Ramos (cell line): ENCODE measurements at regions not wholly inside any gene's neighbourhood (a gene's known extent, or its start where the extent isn't known, plus 50 kb on each side); places are given as distances from the start of the nearest gene placed in this dataset.
"Not testable (repeated sequence)": the region's sequence is repeated elsewhere in the genome, so short reads cannot be mapped to it uniquely, and the experiment has no call there.

Experiments
- in situ Hi-C: fragments of 300-500 bp; cut with MboI; formaldehyde crosslinking; loops from one replicate; pipeline ENCODE4 v1.14.3; 2022; ENCODE audit warnings: low sequenced_read_pairs; ENCODE audit not compliant: unreplicated experiment

DNA sequence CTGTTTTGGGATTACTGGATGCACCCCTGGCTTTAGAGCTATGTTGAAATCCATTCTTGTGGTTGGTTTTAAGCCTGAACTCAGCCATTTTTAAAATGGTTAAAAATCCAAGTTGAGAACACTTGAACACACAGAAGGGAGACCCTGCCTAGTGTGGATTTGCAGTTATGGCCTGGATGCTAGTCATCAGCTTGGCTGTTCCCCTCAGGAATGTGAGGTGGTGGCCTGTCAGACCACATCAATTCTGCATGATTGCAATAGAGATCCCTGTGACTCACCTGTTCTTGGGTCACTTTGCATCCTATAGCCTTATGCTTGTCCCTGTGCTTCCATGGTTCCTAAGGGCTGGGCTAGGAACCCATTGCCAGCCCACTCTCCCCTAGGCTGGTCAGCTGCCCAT is 454.1 kb downstream of the ATP23 start:
- in situ Hi-C loops, result no loop called here

DNA sequence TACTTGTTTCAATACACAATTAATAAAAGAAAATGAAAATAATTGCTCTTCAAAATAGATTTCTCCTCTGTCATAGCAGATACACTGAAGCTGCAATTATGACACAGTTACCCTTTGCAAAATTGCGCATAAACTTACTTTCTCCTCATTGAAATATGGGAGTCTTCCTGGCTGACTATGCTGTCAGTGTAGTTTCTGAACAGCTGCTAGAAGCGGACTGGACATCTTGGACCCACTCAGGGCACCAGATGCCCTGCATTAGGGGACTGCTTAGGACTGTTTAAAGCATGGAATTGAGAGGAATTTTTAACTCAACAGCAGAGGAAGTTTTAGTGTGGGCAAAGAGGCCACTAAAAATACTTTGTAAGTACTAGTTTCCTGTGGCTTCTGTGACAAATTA is 454.9 kb downstream of the ATP23 start:
- in situ Hi-C loops, result no loop called here

DNA sequence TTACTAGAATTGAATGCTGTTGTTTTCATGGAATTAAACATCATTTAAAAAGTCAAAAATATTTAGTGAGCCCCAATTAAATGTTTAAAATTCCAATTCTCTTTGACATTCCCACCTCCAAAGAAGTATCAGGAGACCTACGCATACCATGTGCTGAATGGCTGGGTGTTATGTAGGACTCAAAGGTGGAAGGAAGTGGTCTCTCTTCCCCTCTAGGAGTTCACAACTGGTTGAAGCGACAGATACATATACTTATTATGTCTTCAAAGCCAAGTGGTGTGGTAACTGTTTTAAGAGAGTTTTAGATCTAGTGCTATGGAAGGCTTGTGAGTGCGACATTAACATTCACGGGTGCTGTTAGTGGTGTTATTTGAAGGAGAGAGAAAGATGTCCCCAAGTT is 464.0 kb downstream of the ATP23 start:
- in situ Hi-C loops, result no loop called here

DNA sequence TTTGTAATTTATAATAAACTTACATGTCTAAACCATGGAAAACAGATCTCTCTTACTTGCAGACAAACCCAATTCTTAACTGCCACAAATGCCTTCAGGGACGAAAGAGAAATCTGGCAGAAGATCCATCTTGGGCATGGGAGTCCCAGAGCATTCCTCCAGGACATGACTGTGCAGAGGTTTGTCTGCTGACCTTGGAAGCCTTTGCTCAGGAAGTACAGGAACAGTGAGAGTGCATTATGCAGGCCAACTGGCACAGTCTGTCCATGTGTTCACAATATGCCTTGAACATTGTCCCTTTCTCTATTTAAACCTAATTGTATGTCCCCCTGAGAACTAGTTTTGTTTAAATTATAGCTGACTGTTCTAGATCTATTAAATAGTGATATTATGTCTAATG is 467.1 kb downstream of the ATP23 start:
- in situ Hi-C loops, result no loop called here

DNA sequence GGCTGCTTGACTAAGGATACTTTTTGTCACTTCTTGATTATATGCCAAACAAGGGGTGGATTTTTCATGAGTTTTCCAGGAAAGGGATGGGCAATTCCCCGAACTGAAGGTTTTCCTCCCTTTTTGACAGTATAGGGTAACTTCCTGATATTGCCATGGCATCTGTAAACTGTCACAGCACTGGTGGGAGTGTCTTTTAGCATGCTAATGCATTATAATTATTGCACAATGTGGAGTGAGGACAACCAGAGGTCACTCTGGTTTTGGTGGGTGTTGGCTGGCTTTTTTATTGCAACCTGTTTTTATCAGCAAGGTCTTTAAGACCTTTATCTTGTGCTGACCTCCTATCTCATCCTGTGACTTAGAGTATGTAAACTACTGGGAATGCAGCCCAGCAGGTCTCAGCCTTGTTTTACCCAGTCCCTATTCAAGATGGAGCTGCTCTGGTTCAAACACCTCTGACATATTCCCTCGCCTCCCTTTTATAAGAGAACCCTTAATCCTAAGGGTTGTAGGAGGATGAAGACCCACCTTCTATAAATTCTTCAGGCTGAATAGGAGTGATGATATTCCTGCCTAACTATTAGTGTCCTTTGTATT is 471.2 kb downstream of the ATP23 start:
- in situ Hi-C loops, result no loop called here

DNA sequence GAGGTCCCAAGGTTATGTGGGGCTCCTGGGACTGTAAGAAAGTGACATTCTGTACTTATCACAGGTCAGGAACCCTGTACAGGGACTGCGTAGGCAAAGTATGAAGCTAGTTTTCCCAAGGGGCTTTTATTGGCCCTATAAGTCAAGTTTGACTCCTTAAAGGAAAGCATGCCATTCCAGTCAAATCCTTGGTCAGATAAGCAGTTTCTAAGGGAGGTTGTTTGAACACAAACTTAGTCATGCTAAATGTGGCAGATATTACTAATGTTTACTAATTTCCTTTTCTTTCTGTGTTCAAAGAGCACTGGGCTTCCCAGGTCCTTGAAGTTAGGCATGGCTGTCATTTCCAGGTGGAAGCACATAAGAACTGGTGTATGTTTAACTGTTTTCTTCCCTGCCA is 472.4 kb downstream of the ATP23 start:
- in situ Hi-C loops, result no loop called here

DNA sequence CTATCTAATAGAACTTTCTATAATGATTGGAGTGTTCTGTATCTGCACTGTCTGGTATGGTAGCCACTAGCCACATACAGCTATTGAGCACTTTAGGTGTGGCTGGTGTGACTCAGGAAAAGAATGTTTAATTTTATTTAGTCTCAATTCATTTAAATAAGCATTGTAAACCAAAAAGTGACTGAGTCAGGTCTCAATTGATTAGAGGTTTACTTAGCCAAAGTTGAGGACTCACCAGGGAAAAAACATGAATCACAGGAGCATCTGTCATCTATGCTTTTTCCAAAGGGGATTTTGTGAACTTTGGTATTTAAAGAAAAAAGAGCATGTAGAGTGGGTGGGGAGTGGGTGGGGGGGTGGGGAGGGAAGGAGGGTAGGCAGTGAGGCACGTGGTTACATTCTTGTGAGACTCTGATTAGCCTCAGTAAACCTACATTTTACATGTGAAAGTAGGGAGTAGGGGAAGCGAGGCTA is 473.1 kb downstream of the ATP23 start:
- in situ Hi-C loops, result no loop called here

DNA sequence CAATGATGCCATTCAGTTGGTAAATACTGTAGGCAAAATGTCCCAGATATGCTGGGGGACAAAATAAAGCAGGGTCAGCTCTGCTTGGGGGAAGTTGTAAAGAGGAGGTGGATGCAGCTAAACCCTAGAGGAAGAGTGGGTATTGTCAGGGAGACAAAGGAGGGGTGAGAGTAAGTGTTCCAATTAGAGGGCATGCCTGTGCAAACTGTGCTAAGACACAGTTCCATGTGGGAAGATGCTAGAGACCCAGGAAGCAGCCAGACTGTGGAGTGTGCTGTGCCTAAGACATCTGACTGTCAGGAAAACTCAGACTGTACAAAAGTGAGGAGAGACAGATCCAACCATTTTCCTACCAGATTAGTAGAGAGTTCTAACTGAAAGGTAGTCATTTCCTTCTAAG is 474.3 kb downstream of the ATP23 start:
- in situ Hi-C loops, result no loop called here

DNA sequence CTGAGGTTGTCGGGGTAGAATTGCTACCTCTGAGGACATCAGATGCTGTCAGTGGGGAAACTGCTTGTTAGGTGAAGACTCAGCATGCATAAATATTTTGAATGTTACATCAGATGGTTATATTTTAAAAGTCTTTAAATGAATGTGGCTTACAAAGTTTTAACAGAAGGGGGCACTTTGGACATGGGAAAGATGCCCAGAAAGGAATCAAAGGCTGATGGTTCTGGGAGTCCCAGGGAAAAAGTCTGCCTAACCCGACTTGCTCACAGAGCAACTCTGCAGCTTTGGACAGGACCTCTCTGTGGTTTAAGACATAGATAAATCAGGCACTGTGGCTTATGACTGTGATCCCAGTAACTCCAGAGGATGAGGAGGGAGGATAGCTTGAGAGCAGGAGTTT is 474.9 kb downstream of the ATP23 start:
- in situ Hi-C loops, result no loop called here

DNA sequence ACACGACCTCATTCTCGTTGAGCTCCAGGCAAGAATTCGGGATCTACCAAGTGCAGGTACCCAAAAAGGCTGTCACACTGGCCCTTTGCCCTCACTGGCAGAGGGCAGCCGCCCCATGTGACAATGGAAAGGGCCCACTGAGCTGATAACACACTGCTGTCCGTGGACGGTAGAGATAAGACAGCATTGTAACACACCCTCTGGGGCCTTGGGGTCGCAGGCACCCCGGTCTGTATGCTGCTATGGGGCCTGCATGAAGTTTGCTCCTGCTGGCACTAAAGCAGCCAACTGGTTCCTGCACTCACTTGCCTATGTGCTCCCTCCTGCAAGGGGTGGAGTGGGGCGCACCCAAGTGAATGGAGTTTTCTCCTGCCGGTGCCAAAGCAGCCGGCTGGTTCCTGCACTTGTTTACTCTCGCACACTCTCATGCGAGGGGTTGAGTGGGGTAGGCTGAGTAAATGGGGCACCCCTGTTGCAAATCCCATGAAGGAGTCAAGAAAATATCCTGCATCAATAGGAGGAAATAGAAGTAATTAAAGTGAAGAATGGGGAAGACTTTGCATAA is 477.9 kb downstream of the ATP23 start:
- in situ Hi-C loops, result no loop called here

DNA sequence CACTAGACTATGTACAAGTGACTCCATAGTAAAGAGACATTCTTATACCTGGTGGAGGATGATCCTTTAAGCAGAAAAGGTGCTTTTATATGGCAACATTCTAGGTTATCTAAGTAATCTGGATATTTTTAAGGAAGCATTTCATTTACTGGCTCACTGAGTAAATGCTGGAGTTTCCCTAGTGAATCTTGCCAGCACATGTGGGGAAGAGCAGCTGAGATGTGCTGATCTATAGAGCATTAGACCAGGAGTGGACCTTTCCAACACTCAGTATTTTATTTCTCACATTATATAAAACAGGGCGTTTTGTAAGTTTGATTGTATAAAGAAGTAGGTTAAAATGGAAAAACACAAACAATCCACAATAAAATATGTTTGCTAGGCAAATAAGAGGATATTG is 478.5 kb downstream of the ATP23 start:
- in situ Hi-C loops, result no loop called here

DNA sequence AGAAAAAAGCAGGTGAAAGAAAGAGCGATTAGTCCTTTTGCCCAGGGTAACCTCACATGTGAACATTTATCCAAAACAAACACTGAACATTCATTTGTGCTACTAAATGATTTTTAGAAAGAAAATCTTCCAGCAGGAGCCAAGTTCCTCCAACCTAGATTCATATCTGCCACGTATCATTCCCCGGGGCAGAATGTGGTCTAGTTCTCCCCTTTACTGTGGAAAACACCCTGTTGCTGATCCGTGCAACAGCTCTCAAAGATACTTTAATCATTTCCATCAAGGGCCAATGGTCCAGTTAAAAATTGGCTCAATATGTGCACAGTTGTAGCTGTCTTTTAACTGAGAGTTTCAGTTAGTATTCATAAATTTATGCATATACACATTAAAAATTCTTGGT is 479.1 kb downstream of the ATP23 start:
- in situ Hi-C loops, result no loop called here

DNA sequence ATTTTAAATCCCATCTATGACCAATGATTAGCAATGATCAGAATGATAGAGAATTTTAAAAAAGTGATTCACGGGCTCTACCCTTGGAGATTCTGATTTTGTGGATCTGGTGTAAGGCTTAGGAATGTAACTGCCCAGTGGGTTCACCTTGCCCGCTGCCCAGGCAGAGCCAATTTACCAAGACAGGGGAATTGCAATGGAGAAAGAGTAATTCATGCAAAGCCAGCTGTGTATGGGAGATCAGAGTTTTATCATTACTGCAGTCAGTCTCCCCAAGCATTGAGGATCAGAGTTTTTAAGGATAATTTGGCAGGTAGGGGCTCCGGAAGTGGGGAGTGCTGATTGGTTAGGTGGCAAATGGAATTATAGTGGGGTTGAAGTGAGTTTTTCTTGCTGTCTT is 480.6 kb downstream of the ATP23 start:
- in situ Hi-C loops, result no loop called here

DNA sequence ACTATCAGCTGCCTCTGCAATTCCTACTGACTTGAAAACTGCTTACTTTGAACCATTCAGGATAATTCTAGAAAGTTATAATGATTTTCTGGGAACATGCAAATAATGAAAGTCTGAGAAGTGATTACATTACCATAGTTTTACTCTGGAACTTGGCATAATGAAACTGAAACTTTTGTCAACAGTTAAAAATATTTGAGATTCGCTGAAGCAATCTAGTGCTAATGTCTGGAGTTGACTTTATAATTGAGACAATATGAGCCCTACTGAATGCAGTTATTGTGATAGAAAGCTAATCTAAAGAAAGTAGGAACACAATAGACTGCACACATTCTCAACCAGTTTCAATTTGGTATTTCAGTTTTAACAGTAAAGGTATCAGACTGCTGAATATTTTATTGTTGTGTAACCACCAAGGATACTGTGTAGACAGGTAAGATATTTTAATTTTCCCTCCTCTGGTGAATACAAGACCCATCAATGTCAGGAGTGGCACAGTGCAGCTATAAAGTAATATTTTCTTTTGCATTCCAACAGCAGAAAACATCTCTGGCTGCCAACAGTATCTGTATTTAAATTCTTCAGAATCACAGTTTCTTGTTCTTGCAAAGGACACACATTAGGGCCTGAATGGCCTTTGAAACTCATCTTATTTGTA is 483.5 kb downstream of the ATP23 start:
- in situ Hi-C loops, result no loop called here

DNA sequence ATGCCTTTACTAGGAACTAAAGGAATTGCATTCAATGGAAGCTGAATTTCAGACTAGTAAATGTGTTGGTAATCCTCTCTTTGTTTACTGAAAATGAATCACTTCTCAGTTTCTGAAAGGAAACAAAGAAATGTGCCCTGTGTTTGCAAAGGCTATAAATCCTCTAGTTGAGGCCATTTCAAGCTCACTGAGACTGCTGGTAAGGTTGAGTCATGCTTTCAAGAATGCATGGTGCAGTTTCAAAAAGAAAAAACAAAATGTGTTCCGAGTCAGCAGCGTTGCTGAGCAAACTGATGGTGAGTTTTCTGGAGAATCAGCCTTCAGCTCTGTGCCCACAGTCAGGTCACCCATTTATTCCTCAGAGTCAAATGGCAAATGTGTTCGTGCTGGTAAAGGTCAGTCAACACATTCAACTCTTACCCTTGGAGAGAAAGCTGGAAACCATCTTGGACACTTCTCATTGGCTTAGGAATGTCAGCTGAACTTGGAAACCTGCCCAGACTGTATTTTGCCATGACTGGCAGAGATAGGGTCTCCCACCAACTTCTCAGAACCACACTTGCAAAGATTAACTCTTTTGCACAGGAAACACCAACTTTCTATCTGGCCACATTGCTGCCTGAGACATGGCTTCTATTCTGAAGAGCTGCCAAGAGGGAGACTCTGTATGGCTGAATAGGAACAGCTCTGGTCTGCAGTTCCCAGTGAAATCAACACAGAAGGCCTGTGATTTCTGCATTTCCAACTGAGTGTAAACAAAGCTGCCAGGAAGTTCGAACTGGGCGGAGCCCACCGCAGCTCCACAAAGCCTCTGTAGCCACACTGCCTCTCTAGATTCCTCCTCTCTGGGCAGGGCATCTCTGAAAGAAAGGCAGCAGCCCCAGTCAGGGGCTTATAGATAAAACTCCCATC is 484.4 kb downstream of the ATP23 start:
- in situ Hi-C loops, result no loop called here

DNA sequence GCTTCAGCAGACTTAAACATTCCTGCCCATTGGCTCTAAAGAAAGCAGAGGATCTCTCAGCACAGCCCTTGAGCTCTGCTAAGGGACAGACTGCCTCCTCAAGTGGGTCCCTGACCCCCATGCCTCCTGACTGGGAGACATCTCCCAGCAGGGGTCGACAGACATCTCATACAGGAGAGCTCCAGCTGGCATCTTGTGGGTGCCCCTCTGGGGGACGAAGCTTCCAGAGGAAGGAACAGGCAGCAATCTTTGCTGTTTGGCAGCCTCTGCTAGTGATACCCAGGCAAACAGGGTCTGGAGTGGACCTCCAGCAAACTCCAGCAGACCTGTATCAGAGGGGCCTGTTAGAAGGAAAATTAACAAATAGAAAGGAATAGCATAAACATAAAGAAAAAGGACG is 485.1 kb downstream of the ATP23 start:
- in situ Hi-C loops, result not testable (repeated sequence)

DNA sequence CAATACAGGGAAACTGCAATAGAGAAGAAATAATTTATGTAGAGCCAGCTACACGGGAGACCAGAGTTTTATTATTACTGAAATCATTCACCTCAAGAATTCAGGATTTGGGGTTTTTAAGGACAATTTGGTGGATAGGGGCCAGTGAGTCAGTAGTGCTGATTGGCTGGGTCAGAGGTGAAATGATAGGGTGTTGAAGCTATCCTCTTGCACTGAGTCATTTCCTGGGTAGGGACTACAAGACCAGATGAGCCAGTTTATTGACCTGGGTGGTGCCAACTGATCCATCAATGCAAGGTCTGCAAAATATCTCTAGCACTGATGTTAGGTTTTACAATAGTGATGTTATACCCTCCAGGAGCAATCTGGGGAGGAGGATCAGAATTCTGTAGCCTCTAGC is 486.3 kb downstream of the LRIG3 start:
- in situ Hi-C loops, result no loop called here

DNA sequence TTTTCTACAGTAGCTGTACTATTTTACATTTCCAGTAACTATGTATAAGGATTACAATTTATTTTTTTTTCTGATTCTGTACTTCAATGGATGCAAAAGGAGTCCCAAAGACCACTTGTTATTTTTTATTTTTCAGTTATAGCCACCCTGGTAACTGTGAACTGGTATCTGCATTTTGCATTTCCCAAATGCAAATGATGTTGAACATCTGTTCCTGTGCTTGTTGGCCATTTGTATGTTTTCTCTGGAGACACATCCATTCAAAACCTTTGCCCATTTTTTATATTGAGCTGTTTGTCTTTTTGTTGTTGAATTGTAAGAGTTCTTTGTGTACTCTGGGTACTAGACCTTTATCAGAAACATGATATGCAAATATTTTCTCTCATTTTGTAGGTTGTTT is 485.6 kb downstream of the LRIG3 start:
- in situ Hi-C loops, result no loop called here

DNA sequence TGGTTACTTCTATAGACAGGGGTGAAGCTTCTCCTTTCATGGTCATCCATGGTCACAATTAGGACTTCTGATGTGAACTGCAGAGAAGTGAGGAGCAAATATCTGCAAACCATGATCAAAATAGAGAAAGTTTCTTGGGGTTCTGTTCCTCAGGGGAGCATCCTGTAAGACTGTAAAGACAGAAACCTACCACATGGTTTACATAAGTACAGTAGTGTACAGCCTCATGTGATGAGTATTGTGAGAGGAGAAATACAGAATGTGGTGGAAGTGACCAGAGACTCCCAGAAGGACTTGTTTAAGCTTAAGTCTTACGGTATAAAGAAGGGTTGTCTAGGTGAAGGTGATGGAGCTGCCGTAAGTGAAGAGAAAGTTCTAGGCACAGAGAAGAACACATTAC is 484.7 kb downstream of the LRIG3 start:
- in situ Hi-C loops, result no loop called here

DNA sequence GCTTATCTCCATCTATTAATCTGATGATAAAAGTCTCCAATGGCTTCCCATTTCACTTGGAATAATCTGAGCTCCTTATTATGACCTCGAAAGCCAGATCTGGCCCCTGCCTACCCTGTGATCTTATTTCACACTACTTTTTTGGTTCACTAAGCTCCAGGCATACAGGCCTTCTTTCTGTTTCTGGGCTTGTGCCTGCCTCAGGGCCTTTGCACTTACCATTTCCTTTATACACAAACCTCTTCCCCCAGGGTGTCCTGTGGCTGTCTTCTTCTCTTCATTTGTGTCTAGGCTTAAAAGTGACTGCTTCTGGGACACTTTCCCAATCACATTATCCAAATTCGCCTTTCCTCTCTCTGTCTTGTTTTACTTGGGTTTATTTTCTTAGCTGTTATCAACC is 478.8 kb downstream of the LRIG3 start:
- in situ Hi-C loops, result no loop called here
